ENCODE measurements at regions not wholly inside any gene's neighbourhood (a gene's known extent, or its start where the extent isn't known, plus 50 kb on each side); places are given as distances from the start of the nearest gene placed in this dataset.

DNA sequence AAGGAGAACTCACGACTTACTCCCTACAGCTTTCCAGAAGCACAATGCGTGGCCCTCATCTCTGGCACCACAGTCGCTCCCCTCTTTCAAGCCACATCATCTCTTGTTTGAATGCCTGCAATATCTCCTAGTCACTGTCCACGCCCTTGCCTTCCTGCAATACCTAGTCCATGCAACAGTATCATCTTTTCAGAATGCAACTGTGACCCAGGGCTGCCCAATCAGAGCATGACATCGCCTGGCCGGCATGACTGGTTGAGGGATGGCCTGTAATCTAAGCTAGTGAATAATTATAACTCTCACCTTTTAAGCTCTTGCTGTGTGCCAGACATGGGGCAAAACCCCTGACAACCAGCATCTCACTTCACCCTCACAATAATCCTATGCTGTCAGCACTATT lies 52.5 kb upstream of the CPEB4 start:
- TF ChIP-seq CTCF (IDR thresholded peaks at IDR 0.05): no peak
- H3K9me3 Mint-ChIP-seq: no peaks in the 10 kb centered on the region
- no peak overlapping the region for H3K4me3 Mint-ChIP-seq
- Histone ChIP-seq H3K9me3 (ENCODE audit: control insufficient read depth in 1 of 2, insufficient read depth in 1 of 2, low read length in 2 of 2) (no peaks in the 10 kb centered on the region), H3K4me3 (ENCODE audit: low read length) (no peak overlapping the region), H3K27me3 (ENCODE audit: control insufficient read depth in 1 of 2, insufficient read depth in 2 of 2, low read length in 2 of 2) (no peaks in the 10 kb centered on the region), H3K4me1 (ENCODE audit: insufficient read depth, low read length) (no peaks in the 10 kb centered on the region), H3K36me3 (ENCODE audit: insufficient read depth, low read length) (no peaks in the 10 kb centered on the region), H3K27ac (ENCODE audit: low read depth in 1 of 2, low read length in 2 of 2) (no peak overlapping the region)
- POLR2A ChIA-PET: no interaction called here
- CTCF ChIA-PET: no interaction called here
- H3K27me3 Mint-ChIP-seq: no peaks in the 10 kb centered on the region
- ATAC-seq (ENCODE audit: poor library complexity) (no peak), DNase-seq (no peak)
- H3K4me1 Mint-ChIP-seq (ENCODE audit: low read depth): no peaks in the 10 kb centered on the region
- intact Hi-C loops (cut with DNase I, micrococcal nuclease): no loop called here
- no peak overlapping the region for H3K27ac Mint-ChIP-seq
- no peaks in the 10 kb centered on the region for H3K36me3 Mint-ChIP-seq (ENCODE audit: low read depth)

- Histone ChIP-seq H3K36me3 (ENCODE audit: insufficient read depth, low read length) (no peaks in the 10 kb centered on the region), H3K27ac (ENCODE audit: low read depth in 1 of 2, low read length in 2 of 2) (no peak overlapping the region), H3K4me3 (ENCODE audit: low read length) (no peak overlapping the region), H3K27me3 (ENCODE audit: control insufficient read depth in 1 of 2, insufficient read depth in 2 of 2, low read length in 2 of 2) (no peaks in the 10 kb centered on the region), H3K9me3 (ENCODE audit: control insufficient read depth in 1 of 2, insufficient read depth in 1 of 2, low read length in 2 of 2) (no peaks in the 10 kb centered on the region), H3K4me1 (ENCODE audit: insufficient read depth, low read length) (no peaks in the 10 kb centered on the region)
- no peak overlapping the region for H3K4me3 Mint-ChIP-seq
- H3K9me3 Mint-ChIP-seq: no peaks in the 10 kb centered on the region
- DNase-seq (no peak), ATAC-seq (ENCODE audit: poor library complexity) (no peak)
- no peak for TF ChIP-seq CTCF (IDR thresholded peaks at IDR 0.05)
- no peaks in the 10 kb centered on the region for H3K27me3 Mint-ChIP-seq
- H3K36me3 Mint-ChIP-seq (ENCODE audit: low read depth): no peaks in the 10 kb centered on the region
- H3K4me1 Mint-ChIP-seq (ENCODE audit: low read depth): no peaks in the 10 kb centered on the region
- ChIA-PET POLR2A (no interaction called here), CTCF (no interaction called here)
- H3K27ac Mint-ChIP-seq: no peak overlapping the region
- intact Hi-C loops (cut with DNase I, micrococcal nuclease): no loop called here
These were observed 50.5 kb upstream of the CPEB4 start for GRCh38 chr5:173837654-173838053.

Measured in CD4-positive, alpha-beta T cell (primary cell).